DND-41 (cell line): ENCODE measurements at regions not wholly inside any gene's neighbourhood (a gene's known extent, or its start where the extent isn't known, plus 50 kb on each side); places are given as distances from the start of the nearest gene placed in this dataset.

Experiments
- EZH2 ChIP-seq: IDR thresholded peaks from 3 replicates; pipeline ENCODE4 v1.6.1; 2012; ENCODE audit warnings: borderline replicate concordance, low read depth, mild to moderate bottlenecking, moderate library complexity, low read length, inconsistent platforms; ENCODE audit not compliant: severe bottlenecking
- TF ChIP-seq, protein P1 (sequence below): IDR thresholded peaks from 2 replicates; pipeline ENCODE4 v1.5.1; 2012; ENCODE audit warnings: borderline replicate concordance, low read length, moderate library complexity, mild to moderate bottlenecking; ENCODE audit not compliant: poor library complexity, severe bottlenecking; ENCODE audit errors: extremely low read depth

GRCh38 chr11:98143661-98144060, 877.1 kb upstream of the CNTN5 start:
- TF ChIP-seq, protein P1, sequence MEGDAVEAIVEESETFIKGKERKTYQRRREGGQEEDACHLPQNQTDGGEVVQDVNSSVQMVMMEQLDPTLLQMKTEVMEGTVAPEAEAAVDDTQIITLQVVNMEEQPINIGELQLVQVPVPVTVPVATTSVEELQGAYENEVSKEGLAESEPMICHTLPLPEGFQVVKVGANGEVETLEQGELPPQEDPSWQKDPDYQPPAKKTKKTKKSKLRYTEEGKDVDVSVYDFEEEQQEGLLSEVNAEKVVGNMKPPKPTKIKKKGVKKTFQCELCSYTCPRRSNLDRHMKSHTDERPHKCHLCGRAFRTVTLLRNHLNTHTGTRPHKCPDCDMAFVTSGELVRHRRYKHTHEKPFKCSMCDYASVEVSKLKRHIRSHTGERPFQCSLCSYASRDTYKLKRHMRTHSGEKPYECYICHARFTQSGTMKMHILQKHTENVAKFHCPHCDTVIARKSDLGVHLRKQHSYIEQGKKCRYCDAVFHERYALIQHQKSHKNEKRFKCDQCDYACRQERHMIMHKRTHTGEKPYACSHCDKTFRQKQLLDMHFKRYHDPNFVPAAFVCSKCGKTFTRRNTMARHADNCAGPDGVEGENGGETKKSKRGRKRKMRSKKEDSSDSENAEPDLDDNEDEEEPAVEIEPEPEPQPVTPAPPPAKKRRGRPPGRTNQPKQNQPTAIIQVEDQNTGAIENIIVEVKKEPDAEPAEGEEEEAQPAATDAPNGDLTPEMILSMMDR: no peak
- no peak for TF ChIP-seq EZH2
